CD4-positive, alpha-beta T cell (primary cell): ENCODE measurements at regions not wholly inside any gene's neighbourhood (a gene's known extent, or its start where the extent isn't known, plus 50 kb on each side); places are given as distances from the start of the nearest gene placed in this dataset.

Source experiments
- ATAC-seq: fragments of 200-7000 bp; cut with Tn5 transposase; one replicate; pipeline ENCODE4 v1.10.0; 2022; ENCODE audit warnings: mild to moderate bottlenecking; ENCODE audit not compliant: poor library complexity
- CTCF ChIA-PET: fragments of 350-600 bp; sonication (Branson Sonifier 250); formaldehyde crosslinking; loops from one replicate; lab custom pipeline; 2021; ENCODE audit warnings: antibody characterized with exemption, inconsistent platforms; lab: Charles Lee
- POLR2A ChIA-PET: fragments of 350-600 bp; sonication (Branson Sonifier 250); formaldehyde crosslinking; loops from one replicate; lab custom pipeline; 2021; ENCODE audit warnings: antibody characterized with exemption, inconsistent platforms; lab: Charles Lee
- DNase-seq, 14 experiments: peaks; one replicate each; pipeline ENCODE4 v3.0.0-alpha.2; 2013 to 2020; ENCODE audit warnings: mixed read lengths in 2 of 14
- H3K27ac ChIP-seq, 2 donors: one replicate each; pipeline versions ENCODE4 v1.5.1 to v1.7.0; 2013; ENCODE audit warnings: low read length in 2 of 2, low read depth in 1 of 2, mild to moderate bottlenecking in 1 of 2
- H3K27me3 ChIP-seq, 2 experiments: 1 replicate in 1 of 2; 2 replicates in 1 of 2; pipeline versions ENCODE4 v1.6.1 to v1.7.0; 2013; ENCODE audit warnings: low read length in 2 of 2, control low read depth in 1 of 2, mild to moderate bottlenecking in 1 of 2, moderate library complexity in 1 of 2; ENCODE audit not compliant: insufficient read depth in 2 of 2, control insufficient read depth in 1 of 2
- H3K36me3 ChIP-seq: one replicate; pipeline ENCODE4 v1.6.1; 2013; ENCODE audit warnings: low read length, control low read depth; ENCODE audit not compliant: insufficient read depth
- H3K4me1 ChIP-seq: one replicate; pipeline ENCODE4 v1.6.1; 2013; ENCODE audit warnings: low read length, control low read depth; ENCODE audit not compliant: insufficient read depth
- H3K4me3 ChIP-seq: one replicate; pipeline ENCODE4 v1.5.1; 2013; ENCODE audit warnings: mild to moderate bottlenecking, low read length, moderate library complexity
- H3K9me3 ChIP-seq, 2 experiments: 1 replicate in 1 of 2; 2 replicates in 1 of 2; pipeline versions ENCODE4 v1.6.1 to v1.7.0; 2013; ENCODE audit warnings: low read length in 2 of 2, mild to moderate bottlenecking in 2 of 2, control low read depth in 1 of 2, moderate library complexity in 1 of 2; ENCODE audit not compliant: control insufficient read depth in 1 of 2, insufficient read depth in 1 of 2
- H3K27ac Mint-ChIP-seq: one replicate; pipeline ENCODE4 v1.8.0; 2020; ENCODE audit warnings: mixed read lengths
- H3K27me3 Mint-ChIP-seq: one replicate; pipeline ENCODE4 v1.8.0; 2021; ENCODE audit warnings: mixed read lengths
- H3K36me3 Mint-ChIP-seq: one replicate; pipeline ENCODE4 v1.8.0; 2021; ENCODE audit warnings: low read depth, mixed read lengths
- H3K4me1 Mint-ChIP-seq: one replicate; pipeline ENCODE4 v1.8.0; 2021; ENCODE audit warnings: low read depth, mixed read lengths
- H3K4me3 Mint-ChIP-seq: one replicate; pipeline ENCODE4 v1.8.0; 2020; ENCODE audit warnings: mild to moderate bottlenecking, mixed read lengths
- H3K9me3 Mint-ChIP-seq: one replicate; pipeline ENCODE4 v1.8.0; 2020; ENCODE audit warnings: mixed read lengths
- CTCF ChIP-seq: fragments of 200-600 bp; IDR thresholded peaks from one replicate; pipeline ENCODE4 v1.8.0; 2022; ENCODE audit warnings: antibody characterized with exemption, mild to moderate bottlenecking
- intact Hi-C, 2 experiments: fragments of 100-400 bp; cut with DNase I in 1 of 2; cut with micrococcal nuclease in 1 of 2; formaldehyde crosslinking; loops; one replicate each; pipeline versions ENCODE4 v1.15.1 to v1.9.0; 2023 to 2025; cut with DNase I, micrococcal nuclease

- Histone ChIP-seq H3K27me3 (no peaks in the 10 kb centered on the region), H3K27ac (no peak overlapping the region), H3K4me3 (no peak overlapping the region), H3K36me3 (no peaks in the 10 kb centered on the region), H3K9me3 (no peaks in the 10 kb centered on the region), H3K4me1 (peaks cover 8% of the 10 kb centered on the region)
- POLR2A ChIA-PET = interaction anchor here (1.2 kb wide), 1 partner anchor 26 kb away, joined by 3 read pairs; no protein-coding TSS in a partner anchor
- Mint-ChIP-seq H3K9me3 (no peaks in the 10 kb centered on the region), H3K27me3 (no peaks in the 10 kb centered on the region), H3K4me3 (no peak overlapping the region), H3K27ac (no peak overlapping the region), H3K36me3 (no peaks in the 10 kb centered on the region), H3K4me1 (peaks cover 12% of the 10 kb centered on the region)
- intact Hi-C loops = loop anchor here (5.0 to 10.0 kb wide), 6 partner anchors 76 to 628 kb away; partner anchors contain the start of gene HECTD2 (in 1 of the 2)
- ATAC-seq = no peak
- no peak for TF ChIP-seq CTCF
- DNase-seq = no peak
- CTCF ChIA-PET = interaction anchor here (1.1 kb wide), 1 partner anchor 242 kb away, joined by 5 read pairs; no protein-coding TSS in a partner anchor
Measured at GRCh38 chr10:91009121-91009520, 88.2 kb upstream of the ANKRD1 start.

- H3K4me3 ChIP-seq = no peak overlapping the region
- CTCF ChIA-PET = no interaction called here
- H3K9me3 Mint-ChIP-seq = no peaks in the 10 kb centered on the region
- TF ChIP-seq CTCF = no peak
- H3K9me3 ChIP-seq = no peaks in the 10 kb centered on the region
- peaks cover 12% of the 10 kb centered on the region for H3K4me1 Mint-ChIP-seq
- H3K36me3 ChIP-seq = no peaks in the 10 kb centered on the region
- no peak for DNase-seq
- H3K27me3 Mint-ChIP-seq = no peaks in the 10 kb centered on the region
- H3K27ac Mint-ChIP-seq = no peak overlapping the region
- H3K27me3 ChIP-seq = no peaks in the 10 kb centered on the region
- no peak overlapping the region for H3K27ac ChIP-seq
- no peak for ATAC-seq
- peaks cover 8% of the 10 kb centered on the region for H3K4me1 ChIP-seq
- intact Hi-C loops = no loop called here
- POLR2A ChIA-PET = no interaction called here
- H3K4me3 Mint-ChIP-seq = no peak overlapping the region
- H3K36me3 Mint-ChIP-seq = no peaks in the 10 kb centered on the region
Measured at GRCh38 chr10:91010952-91011351, 90.1 kb upstream of the ANKRD1 start.

- no peak overlapping the region for H3K4me3 Mint-ChIP-seq
- no peaks in the 10 kb centered on the region for H3K27me3 ChIP-seq
- ChIA-PET CTCF (no interaction called here), POLR2A (interaction anchor here (0.7 kb wide), 1 partner anchor 220 kb away, joined by 3 read pairs; no protein-coding TSS in a partner anchor)
- no peak overlapping the region for H3K27ac Mint-ChIP-seq
- H3K36me3 ChIP-seq = no peaks in the 10 kb centered on the region
- DNase-seq (no peak), ATAC-seq (no peak)
- intact Hi-C loops = no loop called here
- no peaks in the 10 kb centered on the region for H3K36me3 Mint-ChIP-seq
- no peaks in the 10 kb centered on the region for H3K27me3 Mint-ChIP-seq
- no peak overlapping the region for H3K4me3 ChIP-seq
- no peaks in the 10 kb centered on the region for H3K4me1 Mint-ChIP-seq
- H3K9me3 ChIP-seq = no peaks in the 10 kb centered on the region
- no peak overlapping the region for H3K27ac ChIP-seq
- H3K4me1 ChIP-seq = peaks cover 4% of the 10 kb centered on the region
- TF ChIP-seq CTCF = no peak
- H3K9me3 Mint-ChIP-seq = no peaks in the 10 kb centered on the region
Measured at GRCh38 chr10:91012502-91012901, 91.6 kb upstream of the ANKRD1 start.
